Activated T-helper 17 cell treated with anti-CD3 and anti-CD28 coated beads, Interleukin-2, amount 50 U/mL, for 72 hours (primary cell): ENCODE measurements at regions not wholly inside any gene's neighbourhood (a gene's known extent, or its start where the extent isn't known, plus 50 kb on each side); places are given as distances from the start of the nearest gene placed in this dataset.
"Not testable (repeated sequence)": the region's sequence is repeated elsewhere in the genome, so short reads cannot be mapped to it uniquely, and the experiment has no call there.

ENCODE experiments used
- ATAC-seq: fragments of 150-1000 bp; cut with Tn5 transposase; replicated peaks from 2 replicates; pipeline ENCODE4 v1.10.0; 2021; ENCODE audit warnings: mild to moderate bottlenecking, moderate library complexity
- H3K27ac Mint-ChIP-seq: one replicate; pipeline ENCODE4 v1.8.0; 2022; ENCODE audit warnings: mixed read lengths
- H3K27me3 Mint-ChIP-seq: one replicate; pipeline ENCODE4 v1.8.0; 2022; ENCODE audit warnings: mixed read lengths
- H3K36me3 Mint-ChIP-seq: one replicate; pipeline ENCODE4 v1.8.0; 2022; ENCODE audit warnings: low read depth, mild to moderate bottlenecking, mixed read lengths
- H3K4me1 Mint-ChIP-seq: one replicate; pipeline ENCODE4 v1.8.0; 2022; ENCODE audit warnings: mixed read lengths
- H3K4me3 Mint-ChIP-seq: one replicate; pipeline ENCODE4 v1.8.0; 2022; ENCODE audit warnings: mild to moderate bottlenecking, mixed read lengths
- H3K9me3 Mint-ChIP-seq: one replicate; pipeline ENCODE4 v1.8.0; 2022; ENCODE audit warnings: mixed read lengths

GRCh38 chr6:11413728-11414127 lies 123.8 kb upstream of the TMEM170B start:
- ATAC-seq: peak; percentile 57
- Mint-ChIP-seq H3K9me3 (no peaks in the 10 kb centered on the region), H3K27ac (peak overlapping the region; percentile 98), H3K4me1 (peaks cover 44% of the 10 kb centered on the region), H3K4me3 (peak overlapping the region; percentile 73), H3K36me3 (peaks cover 5% of the 10 kb centered on the region), H3K27me3 (no peaks in the 10 kb centered on the region)

DNA sequence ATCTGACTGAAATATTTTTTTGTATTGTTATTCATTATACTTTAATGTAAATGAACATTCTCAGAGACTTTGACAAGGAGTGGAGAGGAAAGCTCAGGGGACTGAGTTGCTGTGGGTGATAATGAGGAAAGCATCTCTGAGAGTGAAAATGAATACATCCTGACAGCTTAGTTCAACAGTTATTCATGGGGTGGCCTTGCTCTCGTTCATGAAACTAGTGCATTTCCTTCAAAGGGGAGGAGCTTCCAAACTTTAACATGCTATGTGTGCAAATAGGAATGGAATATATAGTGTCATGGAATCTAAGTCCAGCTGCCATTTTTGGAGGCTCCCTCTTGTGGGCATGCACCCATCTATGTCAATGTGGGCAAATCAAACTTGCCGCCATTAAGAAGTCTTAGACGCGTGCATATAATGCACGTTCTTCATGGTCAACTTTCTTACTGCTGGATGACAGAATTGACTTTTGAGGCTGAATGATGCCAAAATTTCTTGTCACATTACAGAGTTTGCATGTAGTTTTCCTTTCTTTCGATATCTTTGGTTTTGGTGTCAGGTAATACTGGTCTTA lies 124.3 kb upstream of the TMEM170B start:
- peak overlapping the region; percentile 98 for H3K27ac Mint-ChIP-seq
- H3K27me3 Mint-ChIP-seq: no peaks in the 10 kb centered on the region
- H3K4me1 Mint-ChIP-seq: peaks cover 44% of the 10 kb centered on the region
- peaks cover 5% of the 10 kb centered on the region for H3K36me3 Mint-ChIP-seq
- peak; percentile 69 for ATAC-seq
- H3K9me3 Mint-ChIP-seq: no peaks in the 10 kb centered on the region
- H3K4me3 Mint-ChIP-seq: peak overlapping the region; percentile 73

GRCh38 chr6:11412616-11413015 lies 124.9 kb upstream of the TMEM170B start:
- Mint-ChIP-seq H3K27ac (peak overlapping the region; percentile 98), H3K36me3 (peaks cover 5% of the 10 kb centered on the region), H3K4me3 (peak overlapping the region; percentile 73), H3K27me3 (no peaks in the 10 kb centered on the region), H3K9me3 (no peaks in the 10 kb centered on the region), H3K4me1 (peaks cover 44% of the 10 kb centered on the region)
- peak; percentile 59 for ATAC-seq

GRCh38 chr6:11412011-11412424 lies 125.5 kb upstream of the TMEM170B start:
- peaks cover 5% of the 10 kb centered on the region for H3K36me3 Mint-ChIP-seq
- H3K4me3 Mint-ChIP-seq: peak overlapping the region; percentile 73
- no peaks in the 10 kb centered on the region for H3K27me3 Mint-ChIP-seq
- peak overlapping the region; percentile 98 for H3K27ac Mint-ChIP-seq
- no peak for ATAC-seq
- H3K4me1 Mint-ChIP-seq: peaks cover 44% of the 10 kb centered on the region
- H3K9me3 Mint-ChIP-seq: no peaks in the 10 kb centered on the region

DNA sequence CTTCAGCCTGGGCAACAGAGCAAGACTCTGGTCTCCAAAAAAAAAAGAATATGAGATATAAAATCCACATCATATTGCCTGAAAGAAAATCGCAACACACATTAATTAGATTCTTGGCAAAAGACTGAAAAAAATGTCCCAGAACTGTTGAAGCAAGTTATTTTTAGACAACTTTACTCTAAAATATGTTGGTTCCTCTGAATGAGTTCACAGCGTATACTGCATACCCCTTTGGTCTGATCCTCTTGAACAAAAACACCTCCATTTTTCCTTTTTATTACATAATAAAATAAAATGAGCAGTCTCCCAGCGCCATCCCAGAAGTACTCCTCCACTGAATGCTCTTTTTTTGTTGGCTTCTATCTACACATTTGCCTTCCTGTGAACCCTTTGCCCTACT lies 126.0 kb upstream of the TMEM170B start:
- peaks cover 44% of the 10 kb centered on the region for H3K4me1 Mint-ChIP-seq

DNA sequence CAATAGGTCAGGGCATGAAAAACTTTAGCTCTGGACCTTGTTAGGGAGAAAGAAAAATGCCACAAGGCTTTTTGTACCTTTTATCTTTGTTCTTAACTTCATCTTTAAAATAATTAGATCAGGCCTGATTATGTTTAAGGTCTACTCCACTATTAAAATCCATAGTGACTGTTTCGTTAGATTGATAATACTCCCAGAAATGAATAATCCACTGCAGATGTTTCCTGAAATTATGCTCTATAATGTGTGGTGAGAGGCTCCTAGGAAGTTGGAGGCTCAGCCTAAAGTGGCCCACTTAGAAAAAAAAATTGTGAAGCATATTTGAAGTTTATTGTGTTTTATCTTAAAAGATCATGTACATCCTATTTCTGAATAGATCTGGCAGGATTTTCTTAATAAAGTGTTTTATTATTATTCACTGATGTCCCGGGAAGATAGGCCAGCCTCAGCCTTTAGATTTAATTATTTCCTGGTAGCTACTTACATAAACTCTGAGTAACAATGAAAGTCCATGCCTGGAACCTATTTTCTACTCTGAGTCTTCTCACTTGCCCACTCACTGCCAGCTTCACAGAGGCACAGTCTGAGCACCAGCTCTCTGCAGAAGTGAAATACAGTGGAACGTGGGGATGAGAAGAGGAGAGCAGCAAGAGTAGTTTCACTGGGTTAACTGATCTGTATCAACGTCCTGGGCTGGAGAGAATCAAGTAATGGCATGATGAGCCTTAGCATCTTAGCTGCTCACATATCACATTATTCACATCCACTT lies 126.8 kb upstream of the TMEM170B start:
- Mint-ChIP-seq H3K9me3 (no peaks in the 10 kb centered on the region), H3K4me1 (peaks cover 36% of the 10 kb centered on the region), H3K27ac (peak overlapping the region; percentile 87), H3K36me3 (peaks cover 5% of the 10 kb centered on the region), H3K27me3 (no peaks in the 10 kb centered on the region), H3K4me3 (peak overlapping the region; percentile 46)
- ATAC-seq: peak; percentile 70

More for the DNA sequence above, 126.0 kb upstream of the TMEM170B start:
- H3K27me3 Mint-ChIP-seq: no peaks in the 10 kb centered on the region
- peaks cover 5% of the 10 kb centered on the region for H3K36me3 Mint-ChIP-seq
- H3K9me3 Mint-ChIP-seq: no peaks in the 10 kb centered on the region
- H3K27ac Mint-ChIP-seq: peak overlapping the region; percentile 98
- no peak for ATAC-seq
- peak overlapping the region; percentile 73 for H3K4me3 Mint-ChIP-seq

DNA sequence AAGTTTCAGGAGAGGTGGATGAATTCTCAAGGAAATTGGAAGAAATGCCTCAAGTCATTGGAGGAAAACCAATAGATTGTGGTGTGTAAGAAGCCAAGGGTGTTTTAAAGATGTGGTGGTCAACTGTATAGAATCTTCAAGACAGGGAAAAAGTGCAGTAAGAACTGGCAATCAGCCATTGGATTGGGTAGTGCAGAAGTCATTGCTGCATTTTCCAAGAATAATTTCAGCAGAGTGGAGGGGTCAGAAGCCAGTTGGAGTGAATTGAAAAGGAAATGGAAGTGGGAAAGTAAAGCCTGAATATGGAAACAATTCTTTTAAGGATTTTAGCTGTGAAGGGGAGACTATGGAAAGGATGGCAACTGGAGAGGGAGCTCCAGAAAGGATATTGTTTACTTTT lies 128.2 kb upstream of the TMEM170B start:
- ATAC-seq: no peak

GRCh38 chr6:11407414-11407813 lies 130.1 kb upstream of the TMEM170B start:
- ATAC-seq: no peak
- Mint-ChIP-seq H3K36me3 (no peaks in the 10 kb centered on the region), H3K27me3 (no peaks in the 10 kb centered on the region), H3K27ac (no peak overlapping the region), H3K9me3 (no peaks in the 10 kb centered on the region), H3K4me3 (no peak overlapping the region), H3K4me1 (peaks cover 21% of the 10 kb centered on the region)

More for the DNA sequence above, 128.2 kb upstream of the TMEM170B start:
- no peaks in the 10 kb centered on the region for H3K9me3 Mint-ChIP-seq
- peaks cover 30% of the 10 kb centered on the region for H3K4me1 Mint-ChIP-seq
- peaks cover 5% of the 10 kb centered on the region for H3K36me3 Mint-ChIP-seq
- no peak overlapping the region for H3K4me3 Mint-ChIP-seq
- no peaks in the 10 kb centered on the region for H3K27me3 Mint-ChIP-seq
- peak overlapping the region; percentile 4 for H3K27ac Mint-ChIP-seq

DNA sequence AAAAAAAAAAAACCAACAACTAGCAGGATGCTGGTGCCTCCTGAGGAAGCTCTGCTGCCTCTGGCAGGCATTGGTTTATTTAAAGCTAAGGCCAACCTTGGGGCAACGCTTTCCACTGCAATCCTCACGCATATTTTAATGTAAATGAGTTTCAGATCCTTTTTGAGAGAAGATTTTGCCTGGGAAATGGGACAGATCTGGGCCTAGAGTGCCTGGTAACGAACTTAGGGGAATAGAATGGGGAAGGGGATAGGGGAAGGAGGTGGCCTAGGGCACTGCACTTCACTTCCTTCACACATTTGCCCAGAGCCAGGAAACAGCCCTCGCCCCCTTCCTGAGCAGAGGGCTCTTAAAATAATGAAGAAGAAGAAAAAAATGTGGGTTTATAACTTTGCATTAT lies 132.7 kb upstream of the TMEM170B start:
- Mint-ChIP-seq H3K4me1 (peaks cover 5% of the 10 kb centered on the region), H3K27ac (no peak overlapping the region), H3K27me3 (no peaks in the 10 kb centered on the region), H3K4me3 (no peak overlapping the region), H3K36me3 (no peaks in the 10 kb centered on the region), H3K9me3 (no peaks in the 10 kb centered on the region)
- no peak for ATAC-seq

- no peak overlapping the region for H3K4me3 Mint-ChIP-seq
- no peak overlapping the region for H3K27ac Mint-ChIP-seq
- no peak for ATAC-seq
- H3K36me3 Mint-ChIP-seq: no peaks in the 10 kb centered on the region
- H3K27me3 Mint-ChIP-seq: no peaks in the 10 kb centered on the region
- H3K9me3 Mint-ChIP-seq: no peaks in the 10 kb centered on the region
- H3K4me1 Mint-ChIP-seq: peaks cover under 1% of the 10 kb centered on the region
Measured at GRCh38 chr6:11404081-11404480, 133.5 kb upstream of the TMEM170B start.

DNA sequence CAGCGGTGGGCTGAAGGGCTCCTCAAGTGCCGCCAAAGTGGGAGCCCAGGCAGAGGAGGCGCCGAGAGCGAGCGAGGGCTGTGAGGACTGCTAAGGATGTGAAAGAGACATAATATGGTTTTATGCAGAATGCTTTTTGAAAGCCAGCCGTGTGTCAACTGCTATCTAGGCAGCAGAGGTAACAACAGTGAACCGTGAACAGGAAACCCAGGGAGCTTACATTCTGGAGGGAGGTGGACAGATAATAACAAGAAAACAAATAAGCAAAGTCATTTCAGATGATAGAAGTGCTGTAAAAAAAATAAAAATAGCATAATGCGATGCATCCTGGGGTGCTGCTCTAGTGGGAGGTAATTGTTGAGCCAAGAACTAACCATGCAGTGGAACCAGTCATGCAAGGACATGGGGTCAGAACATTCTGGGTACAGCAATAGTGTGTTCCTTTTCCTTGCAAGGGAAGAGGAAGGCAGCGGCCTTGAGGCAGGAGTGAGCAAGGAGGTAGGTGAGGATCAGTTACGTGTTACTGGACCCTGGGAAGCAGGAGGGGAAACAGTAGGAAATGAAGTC lies 134.4 kb upstream of the TMEM170B start:
- Mint-ChIP-seq H3K4me3 (no peak overlapping the region), H3K27me3 (no peaks in the 10 kb centered on the region), H3K4me1 (no peaks in the 10 kb centered on the region), H3K27ac (no peak overlapping the region), H3K36me3 (no peaks in the 10 kb centered on the region), H3K9me3 (no peaks in the 10 kb centered on the region)
- ATAC-seq: no peak

GRCh38 chr6:11402581-11402980 lies 135.0 kb upstream of the TMEM170B start:
- not testable (repeated sequence) for H3K27me3 Mint-ChIP-seq, H3K4me1 Mint-ChIP-seq, ATAC-seq, H3K27ac Mint-ChIP-seq, H3K9me3 Mint-ChIP-seq, H3K4me3 Mint-ChIP-seq, H3K36me3 Mint-ChIP-seq

- H3K27me3 Mint-ChIP-seq, H3K27ac Mint-ChIP-seq, H3K9me3 Mint-ChIP-seq, H3K4me3 Mint-ChIP-seq, ATAC-seq, H3K36me3 Mint-ChIP-seq, H3K4me1 Mint-ChIP-seq: not testable (repeated sequence)
Measured at GRCh38 chr6:11401954-11402353, 135.6 kb upstream of the TMEM170B start.

DNA sequence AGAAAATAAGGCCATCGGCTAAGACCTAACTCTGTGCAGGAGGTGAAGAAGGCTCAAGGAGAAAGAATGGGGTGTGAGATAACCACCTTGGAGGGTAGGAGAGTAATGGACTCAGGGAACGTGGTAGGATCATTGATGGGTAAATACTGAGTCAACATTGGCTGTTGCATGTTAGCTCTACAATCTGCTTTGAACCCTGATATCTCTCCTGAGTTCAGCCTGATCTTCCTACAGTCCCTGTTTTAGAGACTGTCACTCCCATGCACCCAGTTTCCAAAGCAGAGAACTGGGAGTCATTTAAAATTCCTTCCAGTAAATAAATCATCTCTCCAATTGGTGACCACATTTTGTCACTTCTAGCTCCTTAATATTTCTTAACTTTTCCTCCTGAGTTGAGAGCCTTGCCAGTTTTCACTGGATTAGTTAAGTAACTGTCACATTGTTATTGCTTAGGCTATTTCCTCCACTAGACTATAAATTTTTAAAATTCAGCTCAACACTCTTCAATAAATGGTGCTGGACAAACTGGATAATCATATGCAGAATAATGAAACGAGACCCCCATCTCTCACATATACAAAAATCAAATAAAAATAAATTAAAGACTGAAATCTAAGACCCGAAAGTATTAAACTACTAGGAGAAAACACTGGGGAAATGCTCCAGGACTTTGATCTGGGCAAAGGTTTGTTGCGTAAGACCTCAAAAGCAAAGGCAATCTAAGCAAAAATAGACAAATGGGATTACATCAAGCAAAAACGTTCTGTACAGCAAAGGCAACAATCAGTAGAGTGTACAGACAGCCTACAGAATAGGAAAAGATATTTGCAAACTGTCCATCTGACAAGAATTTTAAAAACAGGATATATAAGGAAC lies 138.9 kb upstream of the TMEM170B start:
- Mint-ChIP-seq H3K27ac (no peak overlapping the region), H3K4me1 (no peaks in the 10 kb centered on the region), H3K36me3 (no peaks in the 10 kb centered on the region), H3K4me3 (no peak overlapping the region), H3K9me3 (peaks cover 5% of the 10 kb centered on the region), H3K27me3 (peaks cover 3% of the 10 kb centered on the region)
- no peak for ATAC-seq
